Calu3 (cell line): ENCODE measurements at regions not wholly inside any gene's neighbourhood (a gene's known extent, or its start where the extent isn't known, plus 50 kb on each side); places are given as distances from the start of the nearest gene placed in this dataset.

Experiments
- BruUV-seq: library from RNA; stranded (reverse); fragments of 400-500 nt; replicated peaks from 2 replicates; lab custom pipeline; 2021; lab: Mats Ljungman, UMichigan
- CTCF ChIA-PET: fragments of 300-600 bp; sonication (Branson Sonifier 250); formaldehyde crosslinking; loops from one replicate; lab custom pipeline; 2022; ENCODE audit warnings: antibody characterized with exemption; lab: Charles Lee
- DNase-seq: peaks from one replicate; pipeline ENCODE4 v3.0.0; 2022
- H3K27ac Mint-ChIP-seq: one replicate; pipeline ENCODE4 v1.8.0; 2022; ENCODE audit warnings: mixed read lengths; ENCODE audit not compliant: unreplicated experiment
- H3K27me3 Mint-ChIP-seq: one replicate; pipeline ENCODE4 v1.8.0; 2022; ENCODE audit warnings: mixed read lengths; ENCODE audit not compliant: unreplicated experiment
- H3K36me3 Mint-ChIP-seq: one replicate; pipeline ENCODE4 v1.8.0; 2022; ENCODE audit warnings: mild to moderate bottlenecking, moderate library complexity, mixed read lengths; ENCODE audit not compliant: insufficient read depth, unreplicated experiment
- H3K4me1 Mint-ChIP-seq: one replicate; pipeline ENCODE4 v1.8.0; 2022; ENCODE audit warnings: mild to moderate bottlenecking, low read depth, mixed read lengths; ENCODE audit not compliant: unreplicated experiment
- H3K4me3 Mint-ChIP-seq: one replicate; pipeline ENCODE4 v1.8.0; 2022; ENCODE audit warnings: mild to moderate bottlenecking, low read depth, moderate library complexity, mixed read lengths; ENCODE audit not compliant: unreplicated experiment
- H3K9me3 Mint-ChIP-seq: one replicate; pipeline ENCODE4 v1.8.0; 2022; ENCODE audit warnings: low read depth, mixed read lengths; ENCODE audit not compliant: unreplicated experiment
- intact Hi-C: fragments of 100-400 bp; cut with micrococcal nuclease; formaldehyde crosslinking; loops from one replicate; pipeline ENCODE4 v1.10.0; 2022; ENCODE audit not compliant: unreplicated experiment
- TF ChIP-seq, protein P1 (sequence below): fragments of 200-600 bp; IDR thresholded peaks from one replicate; pipeline ENCODE4 v1.8.0; 2022; ENCODE audit warnings: antibody characterized with exemption; ENCODE audit not compliant: unreplicated experiment

DNA sequence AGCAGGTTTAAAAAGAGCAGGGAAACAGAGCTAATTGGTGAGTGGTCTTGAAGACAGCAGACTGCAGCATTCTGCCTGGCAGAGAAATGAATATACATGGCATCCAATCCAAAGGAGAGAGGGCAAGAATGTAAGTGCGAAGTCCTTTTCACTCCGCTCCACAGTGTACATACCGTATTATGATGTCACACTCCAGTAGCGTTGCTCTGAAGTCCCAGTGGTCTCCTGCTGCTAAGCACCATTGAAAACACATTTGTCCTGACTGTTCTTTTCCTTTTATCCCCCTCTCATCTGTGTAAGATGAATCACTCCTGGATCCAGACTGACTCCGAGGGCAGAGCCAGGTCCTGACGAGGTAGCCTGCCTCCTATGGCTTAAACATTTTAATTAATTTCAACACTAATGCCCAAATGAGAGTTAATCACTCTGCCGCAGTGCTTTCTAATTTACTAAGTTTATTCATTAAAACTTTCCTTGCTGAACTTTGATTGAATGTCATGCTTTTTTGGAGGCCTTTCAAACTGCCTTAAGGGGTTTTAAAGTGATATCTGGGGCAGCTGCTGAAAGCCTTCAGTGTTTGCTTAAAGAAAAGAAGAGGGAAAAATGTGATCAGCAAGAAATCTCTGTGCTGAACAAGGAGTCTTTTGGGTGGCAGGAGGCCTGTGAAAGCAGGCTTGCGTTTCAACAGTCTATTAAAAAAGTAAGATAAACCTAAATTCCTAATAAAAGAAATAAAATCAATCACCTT, 227.2 kb downstream of the ATG4C start:
- intact Hi-C loops, result no loop called here
- no peaks in the 10 kb centered on the region for H3K9me3 Mint-ChIP-seq
- H3K4me3 Mint-ChIP-seq, result no peak overlapping the region
- H3K36me3 Mint-ChIP-seq, result no peaks in the 10 kb centered on the region
- peaks cover 11% of the 10 kb centered on the region for H3K27me3 Mint-ChIP-seq
- CTCF ChIA-PET, result no interaction called here
- H3K4me1 Mint-ChIP-seq, result peaks cover 9% of the 10 kb centered on the region
- BruUV-seq, result no TSS peak
- DNase-seq, result no peak
- TF ChIP-seq, protein P1, sequence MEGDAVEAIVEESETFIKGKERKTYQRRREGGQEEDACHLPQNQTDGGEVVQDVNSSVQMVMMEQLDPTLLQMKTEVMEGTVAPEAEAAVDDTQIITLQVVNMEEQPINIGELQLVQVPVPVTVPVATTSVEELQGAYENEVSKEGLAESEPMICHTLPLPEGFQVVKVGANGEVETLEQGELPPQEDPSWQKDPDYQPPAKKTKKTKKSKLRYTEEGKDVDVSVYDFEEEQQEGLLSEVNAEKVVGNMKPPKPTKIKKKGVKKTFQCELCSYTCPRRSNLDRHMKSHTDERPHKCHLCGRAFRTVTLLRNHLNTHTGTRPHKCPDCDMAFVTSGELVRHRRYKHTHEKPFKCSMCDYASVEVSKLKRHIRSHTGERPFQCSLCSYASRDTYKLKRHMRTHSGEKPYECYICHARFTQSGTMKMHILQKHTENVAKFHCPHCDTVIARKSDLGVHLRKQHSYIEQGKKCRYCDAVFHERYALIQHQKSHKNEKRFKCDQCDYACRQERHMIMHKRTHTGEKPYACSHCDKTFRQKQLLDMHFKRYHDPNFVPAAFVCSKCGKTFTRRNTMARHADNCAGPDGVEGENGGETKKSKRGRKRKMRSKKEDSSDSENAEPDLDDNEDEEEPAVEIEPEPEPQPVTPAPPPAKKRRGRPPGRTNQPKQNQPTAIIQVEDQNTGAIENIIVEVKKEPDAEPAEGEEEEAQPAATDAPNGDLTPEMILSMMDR, result no peak
- H3K27ac Mint-ChIP-seq, result no peak overlapping the region

DNA sequence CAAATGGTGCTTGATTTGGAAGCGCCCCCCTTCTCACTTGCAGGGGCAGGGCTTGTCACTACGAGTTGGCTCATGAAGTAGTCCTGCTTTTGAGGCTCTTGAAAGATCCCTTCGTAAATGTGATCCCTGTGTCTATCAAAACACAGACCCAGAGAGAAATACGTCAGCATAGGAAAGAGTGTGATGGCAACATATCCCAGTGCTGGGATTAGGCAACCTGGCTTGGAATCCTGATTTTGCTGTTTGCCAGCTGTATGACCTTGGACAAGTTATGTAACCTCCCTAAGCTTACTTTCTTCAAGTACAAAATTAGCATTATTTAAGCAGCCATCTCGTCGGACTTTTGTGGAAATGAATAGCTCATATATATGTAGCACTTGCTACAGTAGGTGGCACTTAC, 228.4 kb downstream of the ATG4C start:
- intact Hi-C loops, result no loop called here
- H3K9me3 Mint-ChIP-seq, result no peaks in the 10 kb centered on the region
- no TSS peak for BruUV-seq

DNA sequence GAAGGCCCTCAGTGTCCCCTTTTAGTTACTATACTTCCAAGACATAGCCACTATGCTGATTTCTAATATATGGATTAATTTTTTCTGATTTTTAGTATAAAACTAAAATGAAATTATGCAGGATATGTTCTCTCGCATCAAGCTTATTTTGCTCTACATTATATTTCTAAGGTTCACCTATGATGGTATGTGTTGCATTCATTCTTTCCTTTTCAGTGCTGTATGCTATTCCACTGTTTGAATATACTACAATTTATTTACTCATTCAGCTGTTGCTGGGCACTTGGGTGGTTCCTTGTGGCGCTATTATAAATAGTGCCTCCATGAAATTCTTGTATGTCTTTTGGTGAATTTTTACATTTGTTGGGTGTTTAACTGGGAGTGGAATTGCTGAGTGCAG, 230.3 kb downstream of the ATG4C start:
- Mint-ChIP-seq H3K27ac (no peak overlapping the region), H3K4me1 (peaks cover 9% of the 10 kb centered on the region), H3K4me3 (no peak overlapping the region), H3K27me3 (no peaks in the 10 kb centered on the region), H3K9me3 (no peaks in the 10 kb centered on the region), H3K36me3 (no peaks in the 10 kb centered on the region)
- no TSS peak for BruUV-seq
- TF ChIP-seq, protein P1, result no peak
- CTCF ChIA-PET, result no interaction called here
- no peak for DNase-seq
- intact Hi-C loops, result no loop called here

More for the DNA sequence above, 228.4 kb downstream of the ATG4C start:
- DNase-seq, result no peak
- Mint-ChIP-seq H3K36me3 (no peaks in the 10 kb centered on the region), H3K4me3 (no peak overlapping the region), H3K27ac (no peak overlapping the region), H3K4me1 (peaks cover 9% of the 10 kb centered on the region), H3K27me3 (no peaks in the 10 kb centered on the region)
- TF ChIP-seq, protein P1, result no peak
- CTCF ChIA-PET, result interaction anchor here (0.7 kb wide), 1 partner anchor 137 kb away, joined by 3 read pairs; no protein-coding TSS in a partner anchor

DNA sequence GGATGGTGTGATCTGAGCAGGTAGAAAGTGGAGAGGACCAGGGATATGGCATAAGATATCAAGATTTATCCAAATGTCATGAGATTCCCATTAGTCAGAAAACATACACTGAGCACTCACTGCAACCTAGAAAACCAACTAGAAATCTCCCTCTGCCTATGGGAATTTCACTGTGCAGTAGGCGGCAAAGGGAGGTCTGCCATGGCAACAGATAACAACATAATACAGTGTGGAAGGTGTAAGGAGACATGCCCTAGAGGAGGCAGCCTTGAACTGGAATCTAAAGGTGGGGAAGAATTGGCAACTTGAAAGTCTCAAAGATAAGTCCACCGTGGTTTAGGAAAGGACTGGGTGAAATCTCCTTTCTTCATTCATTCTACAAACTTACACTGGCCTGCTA, 238.4 kb downstream of the ATG4C start:
- CTCF ChIA-PET, result no interaction called here
- peaks cover 7% of the 10 kb centered on the region for H3K4me1 Mint-ChIP-seq
- no TSS peak for BruUV-seq
- H3K9me3 Mint-ChIP-seq, result no peaks in the 10 kb centered on the region
- TF ChIP-seq, protein P1, result no peak
- H3K27me3 Mint-ChIP-seq, result peaks cover 34% of the 10 kb centered on the region
- intact Hi-C loops, result no loop called here
- H3K4me3 Mint-ChIP-seq, result no peak overlapping the region
- H3K27ac Mint-ChIP-seq, result no peak overlapping the region
- DNase-seq, result no peak
- H3K36me3 Mint-ChIP-seq, result no peaks in the 10 kb centered on the region
